Caki2 (cell line): ENCODE measurements at regions not wholly inside any gene's neighbourhood (a gene's known extent, or its start where the extent isn't known, plus 50 kb on each side); places are given as distances from the start of the nearest gene placed in this dataset.

ENCODE experiments used
- DNase-seq: peaks from one replicate; pipeline ENCODE4 v3.0.0-alpha.2; 2015; ENCODE audit warnings: low read depth
- in situ Hi-C: cut with HindIII; loops from 2 replicates; pipeline ENCODE4 v1.10.0; 2016; ENCODE audit warnings: low sequenced_read_pairs, low pct_unique_long_range_greater_than_20kb, mixed read lengths

- DNase-seq, result no peak
- in situ Hi-C loops, result no loop called here
Observed at GRCh38 chr17:77677630-77678029, 280.9 kb upstream of the TNRC6C start.

- DNase-seq, result no peak
- in situ Hi-C loops, result no loop called here
Observed at GRCh38 chr17:77679589-77679988, 278.9 kb upstream of the TNRC6C start.

- DNase-seq, result no peak
- in situ Hi-C loops, result no loop called here
Observed at GRCh38 chr17:77681861-77682260, 276.6 kb upstream of the TNRC6C start.

GRCh38 chr17:77684803-77685798 lies 273.4 kb upstream of the TNRC6C start:
- in situ Hi-C loops, result no loop called here
- DNase-seq, result no peak

- in situ Hi-C loops, result no loop called here
- no peak for DNase-seq
Observed at GRCh38 chr17:77685881-77686486, 272.5 kb upstream of the TNRC6C start.

- in situ Hi-C loops, result no loop called here
- DNase-seq, result no peak
Observed at GRCh38 chr17:77686903-77687302, 271.6 kb upstream of the TNRC6C start.

GRCh38 chr17:77687417-77687816 lies 271.1 kb upstream of the TNRC6C start:
- in situ Hi-C loops, result no loop called here
- DNase-seq, result no peak

- no peak for DNase-seq
- in situ Hi-C loops, result no loop called here
Observed at GRCh38 chr17:77687921-77688320, 270.6 kb upstream of the TNRC6C start.

- in situ Hi-C loops, result no loop called here
- no peak for DNase-seq
Observed at GRCh38 chr17:77688369-77688768, 270.1 kb upstream of the TNRC6C start.

- in situ Hi-C loops, result no loop called here
Observed at GRCh38 chr17:77690271-77691161, 268.0 kb upstream of the TNRC6C start.

GRCh38 chr17:77691216-77692085 lies 267.1 kb upstream of the TNRC6C start:
- DNase-seq, result no peak
- in situ Hi-C loops, result no loop called here

More at GRCh38 chr17:77690271-77691161, 268.0 kb upstream of the TNRC6C start:
- no peak for DNase-seq

- no peak for DNase-seq
- in situ Hi-C loops, result no loop called here
Observed at GRCh38 chr17:77692571-77693161, 265.8 kb upstream of the TNRC6C start.

GRCh38 chr17:77693301-77693700 lies 265.2 kb upstream of the TNRC6C start:
- in situ Hi-C loops, result no loop called here
- no peak for DNase-seq

- in situ Hi-C loops, result no loop called here
Observed at GRCh38 chr17:77693776-77694175, 264.7 kb upstream of the TNRC6C start.

GRCh38 chr17:77694391-77695363 lies 263.8 kb upstream of the TNRC6C start:
- no peak for DNase-seq
- in situ Hi-C loops, result no loop called here

More at GRCh38 chr17:77693776-77694175, 264.7 kb upstream of the TNRC6C start:
- DNase-seq, result no peak

GRCh38 chr17:77695386-77695785 lies 263.1 kb upstream of the TNRC6C start:
- in situ Hi-C loops, result no loop called here
- DNase-seq, result no peak
